ENCODE measurements at regions not wholly inside any gene's neighbourhood (a gene's known extent, or its start where the extent isn't known, plus 50 kb on each side); places are given as distances from the start of the nearest gene placed in this dataset.
A peak's percentile ranks its signal among the peaks of the same experiment; 100 is the strongest.

- Histone ChIP-seq H3K4me2 (no peak overlapping the region), H3K79me2 (ENCODE audit: insufficient read depth) (no peaks in the 10 kb centered on the region), H4K20me1 (ENCODE audit: insufficient read depth) (no peaks in the 10 kb centered on the region), H3K27me3 (ENCODE audit: insufficient read depth) (no peaks in the 10 kb centered on the region), H3K9me3 (no peaks in the 10 kb centered on the region), H3F3A (replicated peaks; ENCODE audit: insufficient read depth) (no peaks in the 10 kb centered on the region), H3K4me1 (ENCODE audit: control insufficient read depth in 1 of 2, insufficient read depth in 2 of 2, low read depth in 1 of 2, low read length in 1 of 2) (no peaks in the 10 kb centered on the region), H3K27ac (ENCODE audit: low read depth in 2 of 2, low read length in 1 of 2) (no peak overlapping the region), H3K9ac (no peak overlapping the region), H3K4me3 (ENCODE audit: low read depth in 2 of 2, low read length in 1 of 2) (no peak overlapping the region), H3K36me3 (replicated peaks in 1 of 2; ENCODE audit: control insufficient read depth in 1 of 2, insufficient read depth in 2 of 2, low read length in 1 of 2) (no peaks in the 10 kb centered on the region), H3K9me2 (no peaks in the 10 kb centered on the region), H2AFZ (ENCODE audit: low read depth) (no peak overlapping the region)
- TF ChIP-seq SIN3A (IDR thresholded peaks at IDR 0.05; ENCODE audit: borderline replicate concordance, low read depth, low read length) (no peak), TAF1 (IDR thresholded peaks at IDR 0.05; ENCODE audit: borderline replicate concordance, low read depth, low read length) (no peak), RCOR1 (IDR thresholded peaks at IDR 0.05; ENCODE audit: low read length) (no peak), IRF3 (IDR thresholded peaks at IDR 0.05; ENCODE audit: low read depth, low read length) (no peak), ELF1 (IDR thresholded peaks at IDR 0.05) (no peak), MXI1 (IDR thresholded peaks at IDR 0.05; ENCODE audit: low read depth, low read length) (no peak), EP300 (IDR thresholded peaks at IDR 0.05; ENCODE audit: borderline replicate concordance in 1 of 2, low read depth in 1 of 2, low read length in 1 of 2) (no peak), NFIC (IDR thresholded peaks at IDR 0.05; ENCODE audit: borderline replicate concordance) (no peak), EZH2phosphoT487 (IDR thresholded peaks at IDR 0.05; ENCODE audit: borderline replicate concordance, low read depth) (no peak), MEF2A (IDR thresholded peaks at IDR 0.05; ENCODE audit: borderline replicate concordance, low read depth) (no peak), TEAD4 (IDR thresholded peaks at IDR 0.05; ENCODE audit: borderline replicate concordance, insufficient read depth) (no peak), POLR2AphosphoS5 (IDR thresholded peaks at IDR 0.05; ENCODE audit: low read depth, low read length) (no peak), JUND (IDR thresholded peaks at IDR 0.05) (no peak), TCF12 (IDR thresholded peaks at IDR 0.05) (no peak), REST (IDR thresholded peaks at IDR 0.05; ENCODE audit: low read depth, low read length) (no peak), NRF1 (IDR thresholded peaks at IDR 0.05; ENCODE audit: low read depth, low read length) (no peak)
- TF ChIP-seq, protein P1, sequence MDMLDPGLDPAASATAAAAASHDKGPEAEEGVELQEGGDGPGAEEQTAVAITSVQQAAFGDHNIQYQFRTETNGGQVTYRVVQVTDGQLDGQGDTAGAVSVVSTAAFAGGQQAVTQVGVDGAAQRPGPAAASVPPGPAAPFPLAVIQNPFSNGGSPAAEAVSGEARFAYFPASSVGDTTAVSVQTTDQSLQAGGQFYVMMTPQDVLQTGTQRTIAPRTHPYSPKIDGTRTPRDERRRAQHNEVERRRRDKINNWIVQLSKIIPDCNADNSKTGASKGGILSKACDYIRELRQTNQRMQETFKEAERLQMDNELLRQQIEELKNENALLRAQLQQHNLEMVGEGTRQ (IDR thresholded peaks at IDR 0.05; ENCODE audit: borderline replicate concordance, low read depth, low read length): no peak
- peak; percentile 1 for DNase-seq
- 45% methylated on average over 7 of the region's 7 CpGs for WGBS (ENCODE audit: low lambda C conversion rate)
- POLR2A ChIA-PET: no interaction called here
- CTCF ChIA-PET: no interaction called here
Measured at GRCh38 chr5:99438619-99439018, 509.8 kb upstream of the CHD1 start.

All from SK-N-SH (cell line).